H1 (cell line): ENCODE measurements at regions not wholly inside any gene's neighbourhood (a gene's known extent, or its start where the extent isn't known, plus 50 kb on each side); places are given as distances from the start of the nearest gene placed in this dataset.

ENCODE experiments used
- CTCF ChIA-PET: fragments of 300-600 bp; sonication (Branson Sonifier 250); formaldehyde crosslinking; loops from one replicate; lab custom pipeline; 2021; ENCODE audit not compliant: partially characterized antibody; lab: Charles Lee
- POLR2A ChIA-PET: fragments of 300-600 bp; sonication (Branson Sonifier 250); formaldehyde crosslinking; loops from one replicate; lab custom pipeline; 2021; ENCODE audit warnings: inconsistent platforms; ENCODE audit not compliant: partially characterized antibody; lab: Charles Lee
- DNase-seq, 2 experiments: peaks; one replicate each; pipeline versions ENCODE4 v3.0.0 to v3.0.0-alpha.2; 2010 to 2022; ENCODE audit warnings: low spot score in 2 of 2, low read depth in 1 of 2, mixed read lengths in 1 of 2
- FAIRE-seq: peaks from 2 replicates; lab custom pipeline; 2011; peaks lifted over from hg19 to GRCh38; lab: Jason Lieb, UNC
- H2AFZ ChIP-seq: 2 replicates; pipeline ENCODE4 v1.8.1; 2012; ENCODE audit warnings: low read length, inconsistent platforms
- H2AK5ac ChIP-seq: 2 replicates; pipeline ENCODE4 v1.6.1; 2013; ENCODE audit warnings: low read depth, low read length
- H2BK120ac ChIP-seq: replicated peaks from 2 replicates; pipeline ENCODE3; 2013; ENCODE audit warnings: low read depth, low read length, inconsistent platforms
- H2BK12ac ChIP-seq: 2 replicates; pipeline ENCODE4 v1.6.1; 2013; ENCODE audit warnings: low read depth, low read length
- H2BK15ac ChIP-seq: 2 replicates; pipeline ENCODE4 v1.6.1; 2013; ENCODE audit warnings: low read length
- H2BK20ac ChIP-seq: 2 replicates; pipeline ENCODE4 v1.6.1; 2013; ENCODE audit warnings: low read length
- H2BK5ac ChIP-seq: 2 replicates; pipeline ENCODE4 v1.6.1; 2013; ENCODE audit warnings: low read depth, low read length
- H3K14ac ChIP-seq: 2 replicates; pipeline ENCODE4 v1.6.1; 2013; ENCODE audit warnings: inconsistent platforms; ENCODE audit not compliant: insufficient read length
- H3K18ac ChIP-seq: 2 replicates; pipeline ENCODE4 v1.6.1; 2013; ENCODE audit warnings: low read length; ENCODE audit errors: extremely low read depth
- H3K23ac ChIP-seq: 2 replicates; pipeline ENCODE4 v1.6.1; 2013; ENCODE audit warnings: inconsistent platforms; ENCODE audit not compliant: insufficient read length
- H3K23me2 ChIP-seq: 2 replicates; pipeline ENCODE4 v1.6.1; 2013; ENCODE audit warnings: low read depth, low read length
- H3K27ac ChIP-seq: 2 replicates; pipeline ENCODE4 v1.6.1; 2011; ENCODE audit warnings: low read depth, low read length, inconsistent platforms
- H3K27me3 ChIP-seq, 4 experiments: replicated peaks in 1 of 4; 1 replicate in 1 of 4; 2 replicates in 3 of 4; pipeline versions ENCODE4 v1.6.1 to v1.8.1; 2011 to 2013; ENCODE audit warnings: low read length in 3 of 4, mild to moderate bottlenecking in 3 of 4, inconsistent platforms in 2 of 4, mixed read lengths in 2 of 4, moderate library complexity in 1 of 4; ENCODE audit not compliant: control insufficient read depth in 3 of 4, insufficient read depth in 3 of 4; ENCODE audit errors: extremely low read depth in 1 of 4
- H3K36me3 ChIP-seq, 4 experiments: 2 replicates each; pipeline versions ENCODE4 v1.6.1 to v1.8.1; 2011 to 2013; ENCODE audit warnings: mild to moderate bottlenecking in 4 of 4, low read length in 3 of 4, moderate library complexity in 2 of 4, control low read depth in 1 of 4, inconsistent platforms in 1 of 4; ENCODE audit not compliant: insufficient read depth in 4 of 4, control insufficient read depth in 2 of 4
- H3K4ac ChIP-seq: replicated peaks from 2 replicates; pipeline ENCODE3; 2013; ENCODE audit warnings: low read length, low read depth, mixed read lengths, inconsistent platforms; ENCODE audit not compliant: insufficient read length
- H3K4me1 ChIP-seq, 4 experiments: replicated peaks in 1 of 4; 1 replicate in 1 of 4; 2 replicates in 3 of 4; pipeline versions ENCODE4 v1.6.1 to v1.8.1; 2011 to 2013; ENCODE audit warnings: low read length in 3 of 4, inconsistent platforms in 2 of 4, mixed read lengths in 1 of 4; ENCODE audit not compliant: insufficient read depth in 4 of 4, control insufficient read depth in 3 of 4
- H3K4me2 ChIP-seq, 2 experiments: 2 replicates each; pipeline versions ENCODE4 v1.6.1 to v1.8.1; 2011 to 2013; ENCODE audit warnings: low read depth in 2 of 2, low read length in 2 of 2, control low read depth in 1 of 2, inconsistent platforms in 1 of 2, mild to moderate bottlenecking in 1 of 2; ENCODE audit not compliant: insufficient read depth in 1 of 2
- H3K4me3 ChIP-seq, 4 experiments: fragments of 200-600, 300-600 bp in 1 of 4; sonication (generic), shearing (Covaris generic), sonication (Bioruptor Twin) in 1 of 4; 2 replicates each; pipeline versions ENCODE4 v1.5.1 to v1.8.1; 2011 to 2016; ENCODE audit warnings: low read length in 4 of 4, low read depth in 3 of 4, control low read depth in 2 of 4, inconsistent platforms in 2 of 4, mild to moderate bottlenecking in 2 of 4, mixed read lengths in 1 of 4, moderate library complexity in 1 of 4; ENCODE audit not compliant: insufficient read depth in 2 of 4; ENCODE audit errors: extremely low read depth in 1 of 4
- H3K56ac ChIP-seq: replicated peaks from 2 replicates; pipeline ENCODE3; 2013; ENCODE audit warnings: low read depth, mild to moderate bottlenecking, mixed read lengths, low read length, inconsistent platforms; ENCODE audit not compliant: insufficient read length
- H3K79me1 ChIP-seq: 2 replicates; pipeline ENCODE4 v1.6.1; 2013; ENCODE audit warnings: low read depth, low read length, control low read depth
- H3K79me2 ChIP-seq, 2 experiments: 2 replicates each; pipeline versions ENCODE4 v1.6.1 to v1.8.1; 2012 to 2013; ENCODE audit warnings: low read length in 2 of 2, mild to moderate bottlenecking in 2 of 2, inconsistent platforms in 1 of 2; ENCODE audit not compliant: insufficient read depth in 2 of 2, control insufficient read depth in 1 of 2
- H3K9ac ChIP-seq, 4 experiments: replicated peaks in 1 of 4; 1 replicate in 1 of 4; 2 replicates in 3 of 4; pipeline versions ENCODE4 v1.6.1 to v1.8.1; 2011 to 2013; ENCODE audit warnings: low read depth in 3 of 4, low read length in 3 of 4, control low read depth in 2 of 4, mild to moderate bottlenecking in 2 of 4, moderate library complexity in 2 of 4, inconsistent platforms in 1 of 4; ENCODE audit errors: extremely low read depth in 1 of 4
- H3K9me3 ChIP-seq, 2 experiments: 2 replicates each; pipeline versions ENCODE4 v1.6.1 to v1.8.1; 2012 to 2013; ENCODE audit warnings: mild to moderate bottlenecking in 2 of 2, moderate library complexity in 2 of 2, control low read depth in 1 of 2, inconsistent platforms in 1 of 2, low read depth in 1 of 2, low read length in 1 of 2, mixed read lengths in 1 of 2; ENCODE audit not compliant: insufficient read depth in 2 of 2
- H4K20me1 ChIP-seq, 2 experiments: replicated peaks in 1 of 2; 2 replicates each; pipeline versions ENCODE3 to v1.8.1; 2011 to 2013; ENCODE audit warnings: inconsistent platforms in 2 of 2, low read length in 2 of 2, mild to moderate bottlenecking in 1 of 2; ENCODE audit not compliant: insufficient read depth in 2 of 2, control insufficient read depth in 1 of 2
- H4K5ac ChIP-seq: 2 replicates; pipeline ENCODE4 v1.6.1; 2013; ENCODE audit warnings: low read length, low read depth, mixed read lengths, inconsistent platforms; ENCODE audit not compliant: insufficient read length
- H4K8ac ChIP-seq: 2 replicates; pipeline ENCODE4 v1.8.0; 2013; ENCODE audit warnings: mild to moderate bottlenecking, moderate library complexity, low read length, inconsistent platforms; ENCODE audit not compliant: insufficient read depth; ENCODE audit errors: extremely low read depth
- H4K91ac ChIP-seq: replicated peaks from 2 replicates; pipeline ENCODE3; 2013; ENCODE audit warnings: low read length, mixed read lengths, inconsistent platforms; ENCODE audit not compliant: insufficient read length
- CHD2 ChIP-seq: IDR thresholded peaks from 2 replicates; pipeline ENCODE4 v1.6.1; 2012; ENCODE audit warnings: low read length, improper control_type of control experiment
- E2F6 ChIP-seq: IDR thresholded peaks from 2 replicates; pipeline ENCODE4 v1.6.1; 2012; ENCODE audit warnings: inconsistent platforms
- JUND ChIP-seq: IDR thresholded peaks from 2 replicates; pipeline ENCODE4 v1.6.1; 2011; ENCODE audit warnings: mild to moderate bottlenecking, improper control_type of control experiment, low read length
- SP1 ChIP-seq: IDR thresholded peaks from 2 replicates; pipeline ENCODE4 v1.6.1; 2011; ENCODE audit warnings: low read depth, low read length
- TAF7 ChIP-seq: optimal IDR thresholded peaks from 2 replicates; pipeline ENCODE3; 2011; ENCODE audit warnings: low read depth, mild to moderate bottlenecking, inconsistent platforms, low read length, moderate library complexity, borderline replicate concordance
- WGBS, 2 experiments: shearing (Covaris generic) in 1 of 2; methylation state at CpG; one replicate each; pipeline versions ENCODE4 v1.1.6 to v1.1.7; 2013 to 2015; ENCODE audit warnings: low lambda C conversion rate in 2 of 2, mixed read lengths in 2 of 2, inconsistent platforms in 1 of 2, low coverage in 1 of 2, missing lambda C conversion rate in 1 of 2; ENCODE audit not compliant: insufficient replicate concordance in 2 of 2, insufficient coverage in 1 of 2, insufficient read length in 1 of 2; ENCODE audit errors: extremely low coverage in 1 of 2, missing lambda C conversion rate in 1 of 2; 5-methylcytosine and 5-hydroxymethylcytosine counted together

DNA sequence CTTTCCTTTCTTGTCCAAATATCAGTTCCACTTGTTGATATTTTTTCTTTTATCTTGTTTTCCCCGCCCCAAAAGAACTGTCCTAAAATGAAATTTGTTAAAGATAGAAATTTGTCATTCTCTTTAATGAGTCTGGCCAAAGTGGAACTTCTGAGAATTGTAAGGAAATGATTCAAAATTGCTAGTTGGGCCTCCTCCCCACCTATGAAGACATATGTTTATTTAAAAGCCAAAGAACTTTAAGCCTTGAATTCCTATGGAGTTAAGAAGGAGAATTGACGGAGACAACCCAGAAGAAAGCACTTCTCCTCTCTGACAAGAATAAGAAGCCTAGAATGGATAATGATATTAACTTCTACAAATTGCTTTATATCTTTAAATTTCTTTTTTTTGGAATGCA is 59.1 kb upstream of the ALDH1A1 start:
- H3K36me3 ChIP-seq = no peaks in the 10 kb centered on the region
- H3K4ac ChIP-seq = no peak overlapping the region
- TF ChIP-seq CHD2 (no peak), TAF7 (no peak), SP1 (no peak), E2F6 (no peak), JUND (no peak)
- no peak overlapping the region for H2BK15ac ChIP-seq
- H3K4me1 ChIP-seq = no peaks in the 10 kb centered on the region
- H2BK5ac ChIP-seq = no peak overlapping the region
- no peaks in the 10 kb centered on the region for H3K79me1 ChIP-seq
- H4K91ac ChIP-seq = no peak overlapping the region
- no peak overlapping the region for H3K14ac ChIP-seq
- no peak overlapping the region for H3K27ac ChIP-seq
- no peak for FAIRE-seq
- no peaks in the 10 kb centered on the region for H3K27me3 ChIP-seq
- no peak overlapping the region for H4K5ac ChIP-seq
- no peak for DNase-seq
- H2BK20ac ChIP-seq = no peak overlapping the region
- H4K8ac ChIP-seq = no peak overlapping the region
- no peaks in the 10 kb centered on the region for H3K9me3 ChIP-seq
- H2BK12ac ChIP-seq = no peak overlapping the region
- H2AK5ac ChIP-seq = no peak overlapping the region
- 95% methylated on average over 2 of the region's 2 CpGs; no CpG with 5 or more reads in 1 of the 2 experiments for WGBS, 2 experiments
- no peak overlapping the region for H3K4me3 ChIP-seq
- H3K23ac ChIP-seq = no peak overlapping the region
- no peaks in the 10 kb centered on the region for H3K23me2 ChIP-seq
- H3K79me2 ChIP-seq = no peaks in the 10 kb centered on the region
- H3K9ac ChIP-seq = no peak overlapping the region
- no peak overlapping the region for H2AFZ ChIP-seq
- H3K18ac ChIP-seq = no peak overlapping the region
- H4K20me1 ChIP-seq = no peaks in the 10 kb centered on the region
- no peak overlapping the region for H3K4me2 ChIP-seq
- ChIA-PET POLR2A (no interaction called here), CTCF (no interaction called here)
- no peak overlapping the region for H2BK120ac ChIP-seq
- no peak overlapping the region for H3K56ac ChIP-seq
